Fibroblast of skin of left biceps (primary cell): ENCODE measurements at regions not wholly inside any gene's neighbourhood (a gene's known extent, or its start where the extent isn't known, plus 50 kb on each side); places are given as distances from the start of the nearest gene placed in this dataset.

Experiments
- DNase-seq, 2 experiments: peaks; one replicate each; pipeline ENCODE4 v3.0.0-alpha.2; 2013; ENCODE audit warnings: low read depth in 2 of 2

DNA sequence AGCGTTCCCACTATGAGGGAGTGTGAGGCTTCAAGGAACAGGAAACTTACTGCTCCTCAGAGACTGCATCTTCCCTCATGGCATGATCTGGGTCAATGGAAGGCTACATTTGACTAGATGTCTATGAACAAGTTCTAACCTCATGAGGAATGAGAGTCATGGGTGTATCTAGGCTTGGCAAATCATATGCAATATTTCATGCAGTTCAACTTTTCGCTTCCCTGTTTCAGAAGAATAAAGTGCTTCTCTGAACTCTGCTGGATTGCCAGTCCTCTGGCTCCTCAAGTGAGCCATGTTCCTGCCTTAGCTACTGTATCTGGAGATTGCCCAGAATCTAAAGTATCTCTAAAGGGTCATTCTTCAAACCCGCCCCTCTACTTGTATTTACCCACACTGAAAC, 54.3 kb upstream of the SEMA3A start:
- no peak for DNase-seq

DNA sequence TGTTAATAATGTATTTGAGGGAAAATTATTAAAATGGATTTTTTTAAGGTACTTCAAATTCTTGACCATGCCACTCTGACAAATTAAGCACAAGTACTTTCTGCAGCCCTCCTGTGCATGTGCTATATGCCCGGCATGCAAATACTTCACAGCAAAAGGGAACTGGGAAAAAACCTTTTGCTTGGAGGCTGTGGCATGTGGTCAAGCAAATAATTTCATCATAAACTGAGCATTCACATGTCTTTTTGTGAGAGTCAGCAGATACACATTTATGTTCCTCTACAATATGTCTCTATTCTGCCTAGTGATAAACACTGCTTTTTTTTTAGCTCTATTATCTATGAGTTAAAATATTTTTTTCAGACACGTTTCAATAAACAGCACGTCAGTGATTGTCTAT, 53.7 kb upstream of the SEMA3A start:
- DNase-seq = no peak

DNA sequence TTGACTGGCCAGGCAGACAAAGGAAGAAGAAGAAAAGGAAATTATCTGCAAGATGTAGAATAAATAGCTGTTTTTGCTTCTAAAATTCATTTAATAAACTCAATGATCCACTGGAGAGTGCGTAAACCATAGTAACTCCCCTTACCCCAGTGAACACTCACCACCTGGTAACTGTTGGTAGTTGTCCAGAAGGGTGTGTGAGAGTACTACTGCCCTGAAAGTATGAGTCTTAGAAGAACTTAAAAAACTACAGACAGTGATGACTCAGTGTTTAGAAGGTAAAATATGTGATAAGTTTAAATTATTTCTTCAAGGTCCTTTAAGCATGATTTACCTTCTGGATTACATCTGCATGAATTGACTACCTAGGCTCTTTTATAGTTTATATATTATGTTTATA, 53.0 kb upstream of the SEMA3A start:
- no peak for DNase-seq

DNA sequence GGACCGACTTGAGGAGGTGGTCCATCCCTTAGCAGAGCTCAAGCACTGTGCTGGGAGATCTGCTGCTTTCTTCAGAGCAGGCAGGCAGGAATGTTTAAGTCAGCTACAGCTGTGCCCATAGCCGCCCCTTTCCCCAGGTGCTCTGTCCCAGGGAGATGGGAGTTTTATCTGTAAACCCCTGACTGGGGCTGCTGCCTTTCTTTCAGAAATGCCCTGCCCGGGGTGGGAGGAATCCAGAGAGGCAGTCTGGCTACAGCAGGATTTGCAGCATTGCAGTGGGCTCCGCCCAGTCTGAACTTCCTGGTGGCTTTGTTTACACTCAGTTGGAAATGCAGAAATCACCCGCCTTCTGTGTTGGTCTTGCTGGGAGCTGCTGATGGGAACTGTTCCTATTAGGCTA, 51.2 kb upstream of the SEMA3A start:
- no peak for DNase-seq
